ENCODE measurements at regions not wholly inside any gene's neighbourhood (a gene's known extent, or its start where the extent isn't known, plus 50 kb on each side); places are given as distances from the start of the nearest gene placed in this dataset.

- TF ChIP-seq CTCF (IDR thresholded peaks at IDR 0.05) (no peak), POLR2A (IDR thresholded peaks at IDR 0.05) (no peak)
Measured at GRCh38 chr6:6993503-6994237, 114.1 kb upstream of the RREB1 start.

Data from body of pancreas (tissue), 4 donors.